ENCODE measurements at regions not wholly inside any gene's neighbourhood (a gene's known extent, or its start where the extent isn't known, plus 50 kb on each side); places are given as distances from the start of the nearest gene placed in this dataset.

GRCh38 chr13:47326061-47326460, 429.2 kb upstream of the HTR2A start:
- no peaks in the 10 kb centered on the region for H3K36me3 ChIP-seq (ENCODE audit: control insufficient read depth in 2 of 2, extremely low read depth in 1 of 2, insufficient read depth in 2 of 2, low read length in 2 of 2)
- dilution Hi-C loops (cut with MboI; ENCODE audit: extremely low pct_ligation_motif_present, low sequenced_read_pairs), result no loop called here
- H3K79me2 ChIP-seq (ENCODE audit: control insufficient read depth, insufficient read depth, low read length), result no peaks in the 10 kb centered on the region
- H3K4me1 ChIP-seq (ENCODE audit: control insufficient read depth, extremely low read depth, insufficient read depth, low read length), result no peaks in the 10 kb centered on the region
- no peak for DNase-seq (ENCODE audit: low read depth, low spot score)
- TF ChIP-seq CTCF (optimal IDR thresholded peaks at IDR 0.05 in 1 of 3, IDR thresholded peaks at IDR 0.05 in 1 of 3, conservative IDR thresholded peaks at IDR 0.05 in 1 of 3; ENCODE audit: extremely low read depth in 1 of 3, insufficient read depth in 2 of 3, low read length in 3 of 3), result no peak
- no peak for TF ChIP-seq EZH2 (IDR thresholded peaks at IDR 0.05; ENCODE audit: low read length)
- no peak overlapping the region for H3K27ac ChIP-seq (ENCODE audit: control insufficient read depth, insufficient read depth, low read length)
- no peaks in the 10 kb centered on the region for H3K27me3 ChIP-seq (ENCODE audit: control insufficient read depth, extremely low read depth, insufficient read depth, low read length)
- no peaks in the 10 kb centered on the region for H3K9me3 ChIP-seq (ENCODE audit: control insufficient read depth, low read depth, low read length)
- H3K4me3 ChIP-seq (ENCODE audit: control insufficient read depth in 2 of 3, extremely low read depth in 1 of 3, insufficient read depth in 2 of 3, low read depth in 1 of 3, low read length in 3 of 3), result no peak overlapping the region
- no peaks in the 10 kb centered on the region for H4K20me1 ChIP-seq (ENCODE audit: control insufficient read depth, extremely low read depth, insufficient read depth, low read length)
- no peak overlapping the region for H2AFZ ChIP-seq (ENCODE audit: control insufficient read depth, low read length)
- no peak overlapping the region for H3K9ac ChIP-seq (ENCODE audit: control insufficient read depth, extremely low read depth, insufficient read depth, low read length)
- no peaks in the 10 kb centered on the region for H3K9me1 ChIP-seq (ENCODE audit: control insufficient read depth, extremely low read depth, insufficient read depth, low read length)
- H3K4me2 ChIP-seq (ENCODE audit: control insufficient read depth, extremely low read depth, insufficient read depth, low read depth, low read length), result no peak overlapping the region
- no peak for FAIRE-seq

- Histone ChIP-seq H3K79me2 (ENCODE audit: control insufficient read depth, insufficient read depth, low read length) (no peaks in the 10 kb centered on the region), H3K36me3 (ENCODE audit: control insufficient read depth in 2 of 2, extremely low read depth in 1 of 2, insufficient read depth in 2 of 2, low read length in 2 of 2) (no peaks in the 10 kb centered on the region), H4K20me1 (ENCODE audit: control insufficient read depth, extremely low read depth, insufficient read depth, low read length) (no peaks in the 10 kb centered on the region), H3K27me3 (ENCODE audit: control insufficient read depth, extremely low read depth, insufficient read depth, low read length) (no peaks in the 10 kb centered on the region), H2AFZ (ENCODE audit: control insufficient read depth, low read length) (no peak overlapping the region), H3K9me1 (ENCODE audit: control insufficient read depth, extremely low read depth, insufficient read depth, low read length) (no peaks in the 10 kb centered on the region), H3K9me3 (ENCODE audit: control insufficient read depth, low read depth, low read length) (no peaks in the 10 kb centered on the region), H3K9ac (ENCODE audit: control insufficient read depth, extremely low read depth, insufficient read depth, low read length) (no peak overlapping the region), H3K27ac (ENCODE audit: control insufficient read depth, insufficient read depth, low read length) (no peak overlapping the region), H3K4me1 (ENCODE audit: control insufficient read depth, extremely low read depth, insufficient read depth, low read length) (no peaks in the 10 kb centered on the region), H3K4me3 (ENCODE audit: control insufficient read depth in 2 of 3, extremely low read depth in 1 of 3, insufficient read depth in 2 of 3, low read depth in 1 of 3, low read length in 3 of 3) (no peak overlapping the region), H3K4me2 (ENCODE audit: control insufficient read depth, extremely low read depth, insufficient read depth, low read depth, low read length) (no peak overlapping the region)
- DNase-seq (ENCODE audit: low read depth, low spot score) (no peak), FAIRE-seq (no peak)
- dilution Hi-C loops (cut with MboI; ENCODE audit: extremely low pct_ligation_motif_present, low sequenced_read_pairs), result no loop called here
- TF ChIP-seq CTCF (optimal IDR thresholded peaks at IDR 0.05 in 1 of 3, IDR thresholded peaks at IDR 0.05 in 1 of 3, conservative IDR thresholded peaks at IDR 0.05 in 1 of 3; ENCODE audit: extremely low read depth in 1 of 3, insufficient read depth in 2 of 3, low read length in 3 of 3), result no peak
These were observed 420.5 kb upstream of the HTR2A start for GRCh38 chr13:47317356-47317755.
